ENCODE measurements at regions not wholly inside any gene's neighbourhood (a gene's known extent, or its start where the extent isn't known, plus 50 kb on each side); places are given as distances from the start of the nearest gene placed in this dataset.

DNA sequence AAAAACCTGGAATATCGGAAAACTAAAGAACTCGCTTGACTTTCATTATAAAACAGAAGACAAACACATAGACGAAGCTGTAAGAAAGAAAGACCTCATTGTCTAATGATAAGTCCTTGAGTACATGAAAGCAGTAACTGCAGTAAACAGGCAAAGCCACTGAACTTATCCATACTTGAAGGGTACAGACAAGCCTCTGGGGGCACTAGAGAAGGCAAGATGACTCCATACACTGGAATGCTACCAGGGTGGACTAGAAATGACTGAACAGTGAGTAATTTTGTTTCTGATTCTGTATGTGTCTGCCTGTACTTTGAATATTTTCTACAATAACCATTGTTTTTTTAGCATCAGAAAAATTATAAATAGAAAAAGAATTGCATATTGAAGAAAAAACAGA lies 507.9 kb downstream of the UQCRFS1 start:
- no peak for TF ChIP-seq SP7 (tag by site-specific recombination; IDR thresholded peaks at IDR 0.05)
- TF ChIP-seq, protein P1, sequence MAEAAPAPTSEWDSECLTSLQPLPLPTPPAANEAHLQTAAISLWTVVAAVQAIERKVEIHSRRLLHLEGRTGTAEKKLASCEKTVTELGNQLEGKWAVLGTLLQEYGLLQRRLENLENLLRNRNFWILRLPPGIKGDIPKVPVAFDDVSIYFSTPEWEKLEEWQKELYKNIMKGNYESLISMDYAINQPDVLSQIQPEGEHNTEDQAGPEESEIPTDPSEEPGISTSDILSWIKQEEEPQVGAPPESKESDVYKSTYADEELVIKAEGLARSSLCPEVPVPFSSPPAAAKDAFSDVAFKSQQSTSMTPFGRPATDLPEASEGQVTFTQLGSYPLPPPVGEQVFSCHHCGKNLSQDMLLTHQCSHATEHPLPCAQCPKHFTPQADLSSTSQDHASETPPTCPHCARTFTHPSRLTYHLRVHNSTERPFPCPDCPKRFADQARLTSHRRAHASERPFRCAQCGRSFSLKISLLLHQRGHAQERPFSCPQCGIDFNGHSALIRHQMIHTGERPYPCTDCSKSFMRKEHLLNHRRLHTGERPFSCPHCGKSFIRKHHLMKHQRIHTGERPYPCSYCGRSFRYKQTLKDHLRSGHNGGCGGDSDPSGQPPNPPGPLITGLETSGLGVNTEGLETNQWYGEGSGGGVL (tag by site-specific recombination; IDR thresholded peaks at IDR 0.05) = no peak
- TF ChIP-seq ZNF184 (tag by site-specific recombination; IDR thresholded peaks at IDR 0.05) = no peak
- no peak for TF ChIP-seq ZNF24 (tag by site-specific recombination; IDR thresholded peaks at IDR 0.05)
